GM19397 (cell line): ENCODE measurements at regions not wholly inside any gene's neighbourhood (a gene's known extent, or its start where the extent isn't known, plus 50 kb on each side); places are given as distances from the start of the nearest gene placed in this dataset.

Experiments
- ATAC-seq: cut with Tn5 transposase; IDR thresholded peaks from one replicate; pipeline ENCODE4 v1.9.1; 2021; ENCODE audit warnings: mild to moderate bottlenecking, moderate library complexity; ENCODE audit not compliant: unreplicated experiment

DNA sequence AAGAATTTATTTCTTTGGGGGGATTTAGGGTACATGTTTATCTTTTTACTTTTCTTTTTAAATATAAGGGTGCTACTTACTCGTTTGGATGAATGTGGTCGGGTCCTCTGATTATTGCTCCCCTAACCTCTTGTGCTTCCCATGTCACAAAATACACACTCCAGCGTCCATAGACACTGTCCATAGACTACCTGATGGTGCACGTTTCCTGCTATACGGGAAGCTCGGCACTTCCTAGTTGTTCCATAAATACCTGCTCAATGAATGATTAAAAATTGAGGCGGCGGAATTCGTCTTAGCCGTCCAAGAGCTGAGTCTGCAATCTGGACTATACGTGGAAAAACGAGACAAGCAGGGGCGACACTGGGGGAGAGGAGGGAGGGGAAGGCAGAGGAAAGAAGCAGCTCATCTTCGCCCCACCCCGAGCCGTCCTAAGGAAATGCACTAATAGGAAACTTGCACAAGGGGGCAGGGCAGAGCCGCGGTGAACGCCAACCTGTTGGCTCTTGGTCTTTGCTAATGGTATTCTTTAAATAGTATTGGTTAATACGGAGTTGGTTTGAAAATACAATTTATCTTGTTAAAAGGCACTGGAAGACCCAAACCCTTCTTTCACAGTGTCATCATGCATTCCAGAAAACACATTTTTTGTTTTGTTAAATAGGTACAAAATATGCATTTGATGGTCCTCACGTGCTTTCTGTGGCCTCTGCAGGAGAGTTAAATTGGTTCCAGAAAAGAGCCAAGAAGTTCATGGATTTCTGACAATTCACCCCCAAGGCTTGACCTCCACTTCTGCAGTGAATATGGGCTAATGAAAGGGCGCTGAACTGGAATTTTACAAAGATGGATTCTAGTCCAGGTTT is 73.0 kb upstream of the KCTD1 start:
- no peak for ATAC-seq

DNA sequence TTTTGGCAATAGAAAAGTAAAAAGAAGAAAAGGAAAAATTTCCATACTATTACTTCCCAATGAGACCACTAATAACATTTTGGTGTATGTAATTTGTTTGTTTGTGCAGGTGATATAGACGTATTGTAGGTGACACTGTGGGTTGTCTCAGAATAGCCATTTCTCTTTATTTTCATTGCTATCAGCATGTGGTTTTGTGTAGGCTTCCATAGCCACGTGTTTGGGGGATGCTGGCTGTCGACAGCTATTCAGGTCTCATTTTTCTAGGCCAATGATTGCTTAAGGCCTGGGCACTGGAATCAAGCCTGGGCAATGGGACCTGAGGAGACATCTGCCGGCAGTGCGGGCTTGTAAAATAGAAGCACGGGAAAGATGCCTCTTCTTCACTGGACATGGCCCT is 71.0 kb upstream of the KCTD1 start:
- no peak for ATAC-seq

DNA sequence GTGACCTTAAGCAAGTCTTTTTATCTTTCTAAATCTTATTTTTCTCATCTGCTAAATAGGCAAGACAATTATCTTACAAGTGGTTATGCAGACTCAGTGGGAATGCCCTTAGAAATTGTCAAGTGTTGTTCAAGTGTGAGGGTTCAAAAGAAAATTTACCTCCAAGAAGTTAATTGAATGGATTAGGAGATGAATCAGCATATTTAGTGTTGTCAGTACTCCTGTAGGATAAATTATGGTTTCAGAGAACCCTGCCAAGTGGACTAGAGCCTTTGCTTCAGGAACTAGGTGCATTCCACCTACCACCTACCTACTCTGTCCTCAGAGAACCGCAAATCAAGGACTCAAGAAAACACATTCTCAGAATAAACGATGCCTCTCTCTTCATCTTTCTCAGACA is 69.8 kb upstream of the KCTD1 start:
- no peak for ATAC-seq

DNA sequence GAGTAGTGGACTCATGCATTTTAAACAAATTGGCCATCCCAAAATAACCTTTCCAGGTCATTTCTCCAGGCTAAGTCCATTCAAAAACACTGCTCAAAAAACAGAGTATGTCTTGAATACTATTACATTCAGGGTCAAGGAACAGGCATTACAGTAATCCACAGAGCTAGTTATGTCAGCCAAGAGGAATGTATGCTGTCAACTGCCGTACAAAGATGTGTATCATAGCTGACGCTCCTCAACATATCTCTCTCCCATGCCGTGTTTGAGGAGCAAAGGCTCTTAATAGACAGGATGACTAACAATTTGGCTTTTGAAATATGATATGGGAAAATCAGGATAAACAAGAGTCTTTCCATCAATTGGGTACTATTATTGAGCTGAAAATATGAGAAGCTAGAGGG is 68.8 kb upstream of the KCTD1 start:
- no peak for ATAC-seq

DNA sequence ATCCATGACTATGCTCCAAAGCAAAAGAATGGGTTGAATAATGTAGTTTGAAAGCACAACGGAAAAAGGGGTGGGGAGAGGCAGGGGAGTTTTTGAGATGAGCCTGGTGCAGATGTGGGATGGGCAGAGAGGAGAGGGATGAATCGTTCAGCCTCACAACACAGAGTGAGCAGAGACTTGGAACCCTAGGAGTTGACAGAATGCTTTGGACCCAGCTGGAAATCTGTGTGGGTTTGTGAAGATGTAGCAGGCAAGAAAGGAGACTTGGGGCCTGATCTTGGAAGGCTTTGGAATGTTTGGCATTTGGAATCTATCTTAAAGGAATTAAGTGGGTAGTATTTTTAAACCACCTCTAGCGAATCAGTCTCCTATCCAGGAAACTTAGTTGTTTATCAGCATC is 66.0 kb upstream of the KCTD1 start:
- no peak for ATAC-seq
